ENCODE measurements at regions not wholly inside any gene's neighbourhood (a gene's known extent, or its start where the extent isn't known, plus 50 kb on each side); places are given as distances from the start of the nearest gene placed in this dataset.

DNA sequence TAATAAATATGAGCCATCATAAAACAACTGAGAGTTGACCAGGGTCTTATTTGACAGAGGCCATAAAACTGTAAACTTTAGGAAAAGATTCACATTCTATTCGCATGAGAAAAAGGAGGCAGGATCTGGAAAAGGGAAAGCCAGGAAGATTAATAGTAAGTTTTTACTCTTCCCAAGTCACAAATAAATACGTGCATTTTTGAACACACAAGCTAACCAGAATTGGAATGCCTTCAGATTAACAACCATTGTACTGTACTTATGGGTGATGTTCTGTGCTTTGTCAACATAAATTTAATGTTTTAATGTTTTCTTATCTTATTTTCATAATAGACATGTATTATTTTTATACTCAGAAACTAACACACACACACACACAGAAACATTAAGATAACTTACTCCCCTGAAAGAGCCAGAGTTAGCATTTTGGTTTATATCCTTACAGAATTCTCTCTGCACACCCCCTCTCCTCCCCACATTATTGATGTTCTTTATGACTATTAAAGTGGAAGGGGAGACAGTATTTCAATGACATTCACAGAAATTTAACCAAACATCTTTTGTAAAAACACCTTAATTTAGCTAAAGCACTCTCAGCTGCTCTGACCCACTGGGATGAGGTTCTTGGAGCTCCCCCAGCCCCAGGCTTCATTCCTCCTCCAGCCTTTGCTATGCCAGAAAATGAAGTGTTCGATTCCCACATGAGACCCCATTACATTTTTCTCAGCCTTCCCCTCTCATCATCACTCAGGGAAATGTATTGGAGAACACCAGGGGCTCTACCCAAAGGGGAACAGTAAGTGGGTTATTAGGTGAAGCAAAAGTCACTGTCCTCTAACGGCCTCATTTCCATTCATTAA, 155.5 kb downstream of the ESM1 start:
- TF ChIP-seq, protein P1, sequence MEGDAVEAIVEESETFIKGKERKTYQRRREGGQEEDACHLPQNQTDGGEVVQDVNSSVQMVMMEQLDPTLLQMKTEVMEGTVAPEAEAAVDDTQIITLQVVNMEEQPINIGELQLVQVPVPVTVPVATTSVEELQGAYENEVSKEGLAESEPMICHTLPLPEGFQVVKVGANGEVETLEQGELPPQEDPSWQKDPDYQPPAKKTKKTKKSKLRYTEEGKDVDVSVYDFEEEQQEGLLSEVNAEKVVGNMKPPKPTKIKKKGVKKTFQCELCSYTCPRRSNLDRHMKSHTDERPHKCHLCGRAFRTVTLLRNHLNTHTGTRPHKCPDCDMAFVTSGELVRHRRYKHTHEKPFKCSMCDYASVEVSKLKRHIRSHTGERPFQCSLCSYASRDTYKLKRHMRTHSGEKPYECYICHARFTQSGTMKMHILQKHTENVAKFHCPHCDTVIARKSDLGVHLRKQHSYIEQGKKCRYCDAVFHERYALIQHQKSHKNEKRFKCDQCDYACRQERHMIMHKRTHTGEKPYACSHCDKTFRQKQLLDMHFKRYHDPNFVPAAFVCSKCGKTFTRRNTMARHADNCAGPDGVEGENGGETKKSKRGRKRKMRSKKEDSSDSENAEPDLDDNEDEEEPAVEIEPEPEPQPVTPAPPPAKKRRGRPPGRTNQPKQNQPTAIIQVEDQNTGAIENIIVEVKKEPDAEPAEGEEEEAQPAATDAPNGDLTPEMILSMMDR (IDR thresholded peaks at IDR 0.05): no peak
- TF ChIP-seq POLR2A (IDR thresholded peaks at IDR 0.05) (no peak), POLR2AphosphoS5 (IDR thresholded peaks at IDR 0.05) (no peak), EP300 (IDR thresholded peaks at IDR 0.05) (no peak)

Measured in suprapubic skin (tissue), 4 donors.